Osteocyte (in vitro differentiated cells): ENCODE measurements at regions not wholly inside any gene's neighbourhood (a gene's known extent, or its start where the extent isn't known, plus 50 kb on each side); places are given as distances from the start of the nearest gene placed in this dataset.

Experiments used
- DNase-seq: peaks from one replicate; pipeline ENCODE4 v3.0.0; 2021; ENCODE audit warnings: mixed read lengths; ENCODE audit not compliant: unreplicated experiment; ENCODE audit errors: extremely low spot score
- H3K27ac Mint-ChIP-seq: one replicate; pipeline ENCODE4 v1.8.0; 2021; ENCODE audit warnings: mild to moderate bottlenecking, mixed read lengths; ENCODE audit not compliant: unreplicated experiment
- H3K27me3 Mint-ChIP-seq: one replicate; pipeline ENCODE4 v1.8.0; 2021; ENCODE audit warnings: mixed read lengths; ENCODE audit not compliant: unreplicated experiment
- H3K36me3 Mint-ChIP-seq: one replicate; pipeline ENCODE4 v1.8.0; 2021; ENCODE audit warnings: mixed read lengths; ENCODE audit not compliant: unreplicated experiment
- H3K4me1 Mint-ChIP-seq: one replicate; pipeline ENCODE4 v1.8.0; 2021; ENCODE audit warnings: mixed read lengths; ENCODE audit not compliant: unreplicated experiment
- H3K4me3 Mint-ChIP-seq: one replicate; pipeline ENCODE4 v1.8.0; 2021; ENCODE audit warnings: mild to moderate bottlenecking, moderate library complexity, mixed read lengths; ENCODE audit not compliant: unreplicated experiment
- H3K9me3 Mint-ChIP-seq: one replicate; pipeline ENCODE4 v1.8.0; 2021; ENCODE audit warnings: mixed read lengths; ENCODE audit not compliant: unreplicated experiment
- CTCF ChIP-seq: fragments of 200-600 bp; sonication (generic); IDR thresholded peaks from 2 replicates; pipeline ENCODE4 v1.5.0; 2021; ENCODE audit warnings: antibody characterized with exemption, mild to moderate bottlenecking, moderate library complexity

- Mint-ChIP-seq H3K4me1 (peaks cover 39% of the 10 kb centered on the region), H3K9me3 (no peaks in the 10 kb centered on the region), H3K27me3 (peaks cover 2% of the 10 kb centered on the region), H3K27ac (no peak overlapping the region), H3K4me3 (no peak overlapping the region), H3K36me3 (no peaks in the 10 kb centered on the region)
- TF ChIP-seq CTCF: no peak
- DNase-seq: no peak
These were observed 544.5 kb downstream of the CSNK1G3 start for GRCh38 chr5:124056326-124056990.

GRCh38 chr5:124055751-124056150 lies 543.8 kb downstream of the CSNK1G3 start:
- Mint-ChIP-seq H3K27ac (no peak overlapping the region), H3K9me3 (no peaks in the 10 kb centered on the region), H3K4me3 (no peak overlapping the region), H3K36me3 (no peaks in the 10 kb centered on the region), H3K27me3 (peaks cover 2% of the 10 kb centered on the region), H3K4me1 (peaks cover 36% of the 10 kb centered on the region)
- no peak for TF ChIP-seq CTCF
- DNase-seq: no peak

GRCh38 chr5:124054564-124054963 lies 542.6 kb downstream of the CSNK1G3 start:
- no peaks in the 10 kb centered on the region for H3K9me3 Mint-ChIP-seq
- H3K36me3 Mint-ChIP-seq: no peaks in the 10 kb centered on the region
- H3K27me3 Mint-ChIP-seq: peaks cover 2% of the 10 kb centered on the region
- H3K27ac Mint-ChIP-seq: no peak overlapping the region
- no peak for DNase-seq
- peaks cover 33% of the 10 kb centered on the region for H3K4me1 Mint-ChIP-seq
- no peak for TF ChIP-seq CTCF
- no peak overlapping the region for H3K4me3 Mint-ChIP-seq

GRCh38 chr5:124053340-124053739 lies 541.4 kb downstream of the CSNK1G3 start:
- no peaks in the 10 kb centered on the region for H3K9me3 Mint-ChIP-seq
- no peak for TF ChIP-seq CTCF
- no peak overlapping the region for H3K27ac Mint-ChIP-seq
- no peak overlapping the region for H3K4me3 Mint-ChIP-seq
- peaks cover 2% of the 10 kb centered on the region for H3K27me3 Mint-ChIP-seq
- H3K4me1 Mint-ChIP-seq: peaks cover 29% of the 10 kb centered on the region
- DNase-seq: no peak
- no peaks in the 10 kb centered on the region for H3K36me3 Mint-ChIP-seq

- DNase-seq: no peak
- TF ChIP-seq CTCF: no peak
- no peak overlapping the region for H3K4me3 Mint-ChIP-seq
- no peak overlapping the region for H3K27ac Mint-ChIP-seq
- peaks cover 2% of the 10 kb centered on the region for H3K27me3 Mint-ChIP-seq
- no peaks in the 10 kb centered on the region for H3K9me3 Mint-ChIP-seq
- H3K36me3 Mint-ChIP-seq: no peaks in the 10 kb centered on the region
- peaks cover 25% of the 10 kb centered on the region for H3K4me1 Mint-ChIP-seq
These were observed 540.2 kb downstream of the CSNK1G3 start for GRCh38 chr5:124052201-124052600.
